ENCODE measurements at regions not wholly inside any gene's neighbourhood (a gene's known extent, or its start where the extent isn't known, plus 50 kb on each side); places are given as distances from the start of the nearest gene placed in this dataset.
"Not testable (repeated sequence)": the region's sequence is repeated elsewhere in the genome, so short reads cannot be mapped to it uniquely, and the experiment has no call there.

- WGBS, 2 donors: 76 to 78% methylated on average over 2 of the region's 2 CpGs
- intact Hi-C loops (cut with DNase I): no loop called here
- H3K27ac ChIP-seq (ENCODE audit: low read depth in 1 of 2, low read length in 2 of 2): no peak overlapping the region
- no peaks in the 10 kb centered on the region for H3K9me3 ChIP-seq (ENCODE audit: control insufficient read depth, low read length)
- no peaks in the 10 kb centered on the region for H3K36me3 ChIP-seq (ENCODE audit: control insufficient read depth in 1 of 2, insufficient read depth in 2 of 2, low read length in 1 of 2)
- DNase-seq (no peak), ATAC-seq (ENCODE audit: low FRiP score) (no peak)
- no peaks in the 10 kb centered on the region for H3K27me3 ChIP-seq (ENCODE audit: control insufficient read depth in 1 of 2, insufficient read depth in 2 of 2, low read length in 1 of 2)
- H3K4me1 ChIP-seq (ENCODE audit: control insufficient read depth in 1 of 2, insufficient read depth in 2 of 2, low read length in 2 of 2): no peaks in the 10 kb centered on the region
- H3K4me3 ChIP-seq (ENCODE audit: low read length in 2 of 2): no peak overlapping the region
Observed at GRCh38 chr2:150809103-150809502, 321.6 kb upstream of the RND3 start.

- Histone ChIP-seq H3K4me3 (ENCODE audit: low read length in 2 of 2) (no peak overlapping the region), H3K4me1 (ENCODE audit: control insufficient read depth in 1 of 2, insufficient read depth in 2 of 2, low read length in 2 of 2) (no peaks in the 10 kb centered on the region), H3K27ac (ENCODE audit: low read depth in 1 of 2, low read length in 2 of 2) (no peak overlapping the region), H3K27me3 (ENCODE audit: control insufficient read depth in 1 of 2, insufficient read depth in 2 of 2, low read length in 1 of 2) (no peaks in the 10 kb centered on the region), H3K36me3 (ENCODE audit: control insufficient read depth in 1 of 2, insufficient read depth in 2 of 2, low read length in 1 of 2) (no peaks in the 10 kb centered on the region), H3K9me3 (ENCODE audit: control insufficient read depth, low read length) (no peaks in the 10 kb centered on the region)
- WGBS, 2 donors: 39 to 47% methylated on average over 4 of the region's 4 CpGs
- intact Hi-C loops (cut with DNase I): no loop called here
- peak; percentile 46 for ATAC-seq (ENCODE audit: low FRiP score)
- DNase-seq: no peak
Observed at GRCh38 chr2:150806336-150806735, 318.9 kb upstream of the RND3 start.

GRCh38 chr2:150803689-150804398 is 316.4 kb upstream of the RND3 start:
- ATAC-seq (ENCODE audit: low FRiP score): no peak
- intact Hi-C loops (cut with DNase I): no loop called here
- no peaks in the 10 kb centered on the region for H3K36me3 ChIP-seq (ENCODE audit: control insufficient read depth in 1 of 2, insufficient read depth in 2 of 2, low read length in 1 of 2)
- no peak for DNase-seq
- no peaks in the 10 kb centered on the region for H3K9me3 ChIP-seq (ENCODE audit: control insufficient read depth, low read length)
- no peak overlapping the region for H3K4me3 ChIP-seq (ENCODE audit: low read length in 2 of 2)
- no peaks in the 10 kb centered on the region for H3K27me3 ChIP-seq (ENCODE audit: control insufficient read depth in 1 of 2, insufficient read depth in 2 of 2, low read length in 1 of 2)
- WGBS, 2 donors: 78 to 85% methylated on average over 6 of the region's 6 CpGs
- no peak overlapping the region for H3K27ac ChIP-seq (ENCODE audit: low read depth in 1 of 2, low read length in 2 of 2)
- no peaks in the 10 kb centered on the region for H3K4me1 ChIP-seq (ENCODE audit: control insufficient read depth in 1 of 2, insufficient read depth in 2 of 2, low read length in 2 of 2)

GRCh38 chr2:150802635-150803034 is 315.2 kb upstream of the RND3 start:
- Histone ChIP-seq H3K4me3 (ENCODE audit: low read length in 2 of 2) (no peak overlapping the region), H3K9me3 (ENCODE audit: control insufficient read depth, low read length) (no peaks in the 10 kb centered on the region), H3K4me1 (ENCODE audit: control insufficient read depth in 1 of 2, insufficient read depth in 2 of 2, low read length in 2 of 2) (no peaks in the 10 kb centered on the region), H3K36me3 (ENCODE audit: control insufficient read depth in 1 of 2, insufficient read depth in 2 of 2, low read length in 1 of 2) (no peaks in the 10 kb centered on the region), H3K27ac (ENCODE audit: low read depth in 1 of 2, low read length in 2 of 2) (no peak overlapping the region), H3K27me3 (ENCODE audit: control insufficient read depth in 1 of 2, insufficient read depth in 2 of 2, low read length in 1 of 2) (no peaks in the 10 kb centered on the region)
- DNase-seq (no peak), ATAC-seq (ENCODE audit: low FRiP score) (no peak)
- intact Hi-C loops (cut with DNase I): no loop called here
- WGBS, 2 donors: 82 to 99% methylated on average over 1 of the region's 1 CpG

- ATAC-seq (ENCODE audit: low FRiP score); H3K27me3 ChIP-seq (ENCODE audit: control insufficient read depth in 1 of 2, insufficient read depth in 2 of 2, low read length in 1 of 2); DNase-seq; H3K4me3 ChIP-seq (ENCODE audit: low read length in 2 of 2); H3K9me3 ChIP-seq (ENCODE audit: control insufficient read depth, low read length); intact Hi-C loops (cut with DNase I); H3K4me1 ChIP-seq (ENCODE audit: control insufficient read depth in 1 of 2, insufficient read depth in 2 of 2, low read length in 2 of 2); H3K27ac ChIP-seq (ENCODE audit: low read depth in 1 of 2, low read length in 2 of 2); H3K36me3 ChIP-seq (ENCODE audit: control insufficient read depth in 1 of 2, insufficient read depth in 2 of 2, low read length in 1 of 2): not testable (repeated sequence)
- 77 to 79% methylated on average over 3 of the region's 3 CpGs for WGBS, 2 donors
Observed at GRCh38 chr2:150796236-150796635, 308.8 kb upstream of the RND3 start.

- WGBS, 2 donors: 84 to 91% methylated on average over 3 of the region's 3 CpGs
- Histone ChIP-seq H3K4me1 (ENCODE audit: control insufficient read depth in 1 of 2, insufficient read depth in 2 of 2, low read length in 2 of 2) (no peaks in the 10 kb centered on the region), H3K27ac (ENCODE audit: low read depth in 1 of 2, low read length in 2 of 2) (no peak overlapping the region), H3K36me3 (ENCODE audit: control insufficient read depth in 1 of 2, insufficient read depth in 2 of 2, low read length in 1 of 2) (no peaks in the 10 kb centered on the region), H3K9me3 (ENCODE audit: control insufficient read depth, low read length) (peaks cover 2% of the 10 kb centered on the region), H3K27me3 (ENCODE audit: control insufficient read depth in 1 of 2, insufficient read depth in 2 of 2, low read length in 1 of 2) (no peaks in the 10 kb centered on the region), H3K4me3 (ENCODE audit: low read length in 2 of 2) (no peak overlapping the region)
- ATAC-seq (ENCODE audit: low FRiP score) (no peak), DNase-seq (no peak)
- intact Hi-C loops (cut with DNase I): no loop called here
Observed at GRCh38 chr2:150792780-150793300, 305.4 kb upstream of the RND3 start.

GRCh38 chr2:150791567-150791966 is 304.1 kb upstream of the RND3 start:
- intact Hi-C loops (cut with DNase I): no loop called here
- H3K36me3 ChIP-seq (ENCODE audit: control insufficient read depth in 1 of 2, insufficient read depth in 2 of 2, low read length in 1 of 2): no peaks in the 10 kb centered on the region
- no peak for ATAC-seq (ENCODE audit: low FRiP score)
- H3K4me1 ChIP-seq (ENCODE audit: control insufficient read depth in 1 of 2, insufficient read depth in 2 of 2, low read length in 2 of 2): no peaks in the 10 kb centered on the region
- DNase-seq: no peak
- no peaks in the 10 kb centered on the region for H3K27me3 ChIP-seq (ENCODE audit: control insufficient read depth in 1 of 2, insufficient read depth in 2 of 2, low read length in 1 of 2)
- peaks cover 2% of the 10 kb centered on the region for H3K9me3 ChIP-seq (ENCODE audit: control insufficient read depth, low read length)
- no peak overlapping the region for H3K27ac ChIP-seq (ENCODE audit: low read depth in 1 of 2, low read length in 2 of 2)
- H3K4me3 ChIP-seq (ENCODE audit: low read length in 2 of 2): no peak overlapping the region

- Histone ChIP-seq H3K27me3 (ENCODE audit: control insufficient read depth in 1 of 2, insufficient read depth in 2 of 2, low read length in 1 of 2) (no peaks in the 10 kb centered on the region), H3K4me3 (ENCODE audit: low read length in 2 of 2) (no peak overlapping the region), H3K27ac (ENCODE audit: low read depth in 1 of 2, low read length in 2 of 2) (no peak overlapping the region), H3K36me3 (ENCODE audit: control insufficient read depth in 1 of 2, insufficient read depth in 2 of 2, low read length in 1 of 2) (no peaks in the 10 kb centered on the region), H3K9me3 (ENCODE audit: control insufficient read depth, low read length) (peaks cover 2% of the 10 kb centered on the region), H3K4me1 (ENCODE audit: control insufficient read depth in 1 of 2, insufficient read depth in 2 of 2, low read length in 2 of 2) (no peaks in the 10 kb centered on the region)
- 89 to 96% methylated on average over 2 of the region's 2 CpGs for WGBS, 2 donors
- no peak for DNase-seq
- intact Hi-C loops (cut with DNase I): no loop called here
- ATAC-seq (ENCODE audit: low FRiP score): no peak
Observed at GRCh38 chr2:150789376-150789905, 302.0 kb upstream of the RND3 start.

- Histone ChIP-seq H3K27ac (ENCODE audit: low read depth in 1 of 2, low read length in 2 of 2) (no peak overlapping the region), H3K4me1 (ENCODE audit: control insufficient read depth in 1 of 2, insufficient read depth in 2 of 2, low read length in 2 of 2) (no peaks in the 10 kb centered on the region), H3K27me3 (ENCODE audit: control insufficient read depth in 1 of 2, insufficient read depth in 2 of 2, low read length in 1 of 2) (no peaks in the 10 kb centered on the region), H3K9me3 (ENCODE audit: control insufficient read depth, low read length) (peaks cover 2% of the 10 kb centered on the region), H3K4me3 (ENCODE audit: low read length in 2 of 2) (no peak overlapping the region), H3K36me3 (ENCODE audit: control insufficient read depth in 1 of 2, insufficient read depth in 2 of 2, low read length in 1 of 2) (no peaks in the 10 kb centered on the region)
- ATAC-seq (ENCODE audit: low FRiP score) (no peak), DNase-seq (no peak)
- 90 to 94% methylated on average over 3 of the region's 3 CpGs for WGBS, 2 donors
- intact Hi-C loops (cut with DNase I): no loop called here
Observed at GRCh38 chr2:150788426-150789140, 301.1 kb upstream of the RND3 start.

All from aorta (tissue), 5 donors.